C4-2B (cell line): ENCODE measurements at regions not wholly inside any gene's neighbourhood (a gene's known extent, or its start where the extent isn't known, plus 50 kb on each side); places are given as distances from the start of the nearest gene placed in this dataset.
"Not testable (repeated sequence)": the region's sequence is repeated elsewhere in the genome, so short reads cannot be mapped to it uniquely, and the experiment has no call there.

Source experiments
- ZFX ChIP-seq: fragments of 450-650 bp; IDR thresholded peaks from 2 replicates; pipeline ENCODE4 v1.6.1; 2017
- TF ChIP-seq, protein P1 (sequence below): fragments of 450-650 bp; conservative IDR thresholded peaks from 2 replicates; pipeline ENCODE4 v1.5.1; 2017; ENCODE audit warnings: mild to moderate bottlenecking

DNA sequence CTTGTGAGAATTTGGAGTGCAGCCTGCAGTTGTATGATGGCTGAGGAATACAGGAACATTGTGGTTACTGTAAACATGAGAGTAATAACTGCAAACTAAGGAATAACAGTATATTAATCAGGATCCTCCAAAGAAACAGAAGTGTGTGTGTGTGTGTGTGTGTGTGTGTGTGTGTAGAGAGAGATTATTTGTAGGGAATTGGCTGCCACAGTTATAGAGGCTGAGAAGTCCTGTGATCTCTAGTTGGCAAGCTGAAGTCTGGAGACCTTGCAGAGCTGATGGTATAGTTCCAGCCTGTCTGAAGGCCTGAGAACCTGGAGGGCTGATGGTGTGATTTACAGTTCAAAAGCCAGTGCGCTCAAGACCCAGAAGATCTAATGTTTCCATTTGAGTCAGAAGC is 273.3 kb upstream of the FRG1 start:
- TF ChIP-seq, protein P1, sequence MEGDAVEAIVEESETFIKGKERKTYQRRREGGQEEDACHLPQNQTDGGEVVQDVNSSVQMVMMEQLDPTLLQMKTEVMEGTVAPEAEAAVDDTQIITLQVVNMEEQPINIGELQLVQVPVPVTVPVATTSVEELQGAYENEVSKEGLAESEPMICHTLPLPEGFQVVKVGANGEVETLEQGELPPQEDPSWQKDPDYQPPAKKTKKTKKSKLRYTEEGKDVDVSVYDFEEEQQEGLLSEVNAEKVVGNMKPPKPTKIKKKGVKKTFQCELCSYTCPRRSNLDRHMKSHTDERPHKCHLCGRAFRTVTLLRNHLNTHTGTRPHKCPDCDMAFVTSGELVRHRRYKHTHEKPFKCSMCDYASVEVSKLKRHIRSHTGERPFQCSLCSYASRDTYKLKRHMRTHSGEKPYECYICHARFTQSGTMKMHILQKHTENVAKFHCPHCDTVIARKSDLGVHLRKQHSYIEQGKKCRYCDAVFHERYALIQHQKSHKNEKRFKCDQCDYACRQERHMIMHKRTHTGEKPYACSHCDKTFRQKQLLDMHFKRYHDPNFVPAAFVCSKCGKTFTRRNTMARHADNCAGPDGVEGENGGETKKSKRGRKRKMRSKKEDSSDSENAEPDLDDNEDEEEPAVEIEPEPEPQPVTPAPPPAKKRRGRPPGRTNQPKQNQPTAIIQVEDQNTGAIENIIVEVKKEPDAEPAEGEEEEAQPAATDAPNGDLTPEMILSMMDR = not testable (repeated sequence)
- TF ChIP-seq ZFX = not testable (repeated sequence)
